Activated naive CD4-positive, alpha-beta T cell treated with anti-CD3 and anti-CD28 coated beads, Interleukin-2, amount 50 U/mL, for 16 hours (primary cell): ENCODE measurements at regions not wholly inside any gene's neighbourhood (a gene's known extent, or its start where the extent isn't known, plus 50 kb on each side); places are given as distances from the start of the nearest gene placed in this dataset.

ENCODE experiments used
- DNase-seq: peaks from one replicate; pipeline ENCODE4 v3.0.0-alpha.2; 2020

- DNase-seq: no peak
Observed at GRCh38 chr4:157840648-157841047, 332.2 kb downstream of the GASK1B start.

GRCh38 chr4:157840034-157840433, 332.8 kb downstream of the GASK1B start:
- no peak for DNase-seq

- no peak for DNase-seq
Observed at GRCh38 chr4:157838366-157838765, 334.5 kb downstream of the GASK1B start.

DNA sequence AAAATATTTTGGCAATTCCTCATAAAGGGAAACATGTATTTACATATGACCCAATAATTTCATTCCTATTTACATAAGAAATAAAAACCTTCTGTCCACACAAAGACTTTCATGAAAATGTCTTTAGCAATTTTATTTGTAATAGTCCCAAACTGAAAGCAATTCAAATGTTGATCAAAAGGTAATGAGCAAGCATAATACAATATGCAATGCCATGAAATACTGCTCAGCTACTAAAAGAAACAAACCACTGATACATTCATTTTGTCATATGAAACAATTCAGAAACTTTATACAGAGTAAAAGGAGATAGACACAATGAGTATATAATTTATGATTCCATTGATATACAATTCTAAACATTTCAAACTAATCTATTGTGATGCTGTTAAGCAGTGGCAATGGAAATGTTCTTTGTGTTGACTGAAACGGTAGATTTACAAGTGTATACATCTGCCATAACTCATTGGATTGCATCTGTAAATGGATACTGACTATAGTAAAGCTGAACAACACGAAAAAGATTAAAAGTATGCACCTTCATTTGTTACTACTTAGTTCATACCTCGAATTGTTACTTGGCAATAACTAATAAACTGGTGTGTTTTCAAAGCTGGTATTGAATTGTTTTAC, 335.6 kb downstream of the GASK1B start:
- no peak for DNase-seq

GRCh38 chr4:157832596-157832995, 340.2 kb downstream of the GASK1B start:
- DNase-seq: no peak

GRCh38 chr4:157824021-157824420, 348.8 kb downstream of the GASK1B start:
- no peak for DNase-seq

DNA sequence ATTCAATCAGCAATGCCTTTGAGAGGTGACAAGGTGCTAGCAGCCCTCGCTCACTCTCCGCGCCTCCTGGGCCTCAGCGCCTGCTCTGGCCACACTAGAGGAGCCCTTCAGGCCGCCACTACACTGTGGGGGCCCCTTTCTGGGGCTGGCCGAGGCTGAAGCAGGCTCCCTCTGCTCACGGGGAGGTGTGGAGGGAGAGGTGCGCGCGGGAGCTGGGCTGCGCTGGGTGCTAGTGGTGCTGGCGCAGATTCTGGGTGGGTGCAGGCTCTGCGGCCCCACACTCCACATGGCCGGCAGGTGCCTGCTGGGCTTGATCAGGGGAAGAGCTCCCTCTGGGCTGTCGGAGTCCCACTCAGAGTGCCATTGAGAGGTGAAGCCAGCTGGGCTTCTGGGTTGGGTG, 351.0 kb downstream of the GASK1B start:
- no peak for DNase-seq

DNA sequence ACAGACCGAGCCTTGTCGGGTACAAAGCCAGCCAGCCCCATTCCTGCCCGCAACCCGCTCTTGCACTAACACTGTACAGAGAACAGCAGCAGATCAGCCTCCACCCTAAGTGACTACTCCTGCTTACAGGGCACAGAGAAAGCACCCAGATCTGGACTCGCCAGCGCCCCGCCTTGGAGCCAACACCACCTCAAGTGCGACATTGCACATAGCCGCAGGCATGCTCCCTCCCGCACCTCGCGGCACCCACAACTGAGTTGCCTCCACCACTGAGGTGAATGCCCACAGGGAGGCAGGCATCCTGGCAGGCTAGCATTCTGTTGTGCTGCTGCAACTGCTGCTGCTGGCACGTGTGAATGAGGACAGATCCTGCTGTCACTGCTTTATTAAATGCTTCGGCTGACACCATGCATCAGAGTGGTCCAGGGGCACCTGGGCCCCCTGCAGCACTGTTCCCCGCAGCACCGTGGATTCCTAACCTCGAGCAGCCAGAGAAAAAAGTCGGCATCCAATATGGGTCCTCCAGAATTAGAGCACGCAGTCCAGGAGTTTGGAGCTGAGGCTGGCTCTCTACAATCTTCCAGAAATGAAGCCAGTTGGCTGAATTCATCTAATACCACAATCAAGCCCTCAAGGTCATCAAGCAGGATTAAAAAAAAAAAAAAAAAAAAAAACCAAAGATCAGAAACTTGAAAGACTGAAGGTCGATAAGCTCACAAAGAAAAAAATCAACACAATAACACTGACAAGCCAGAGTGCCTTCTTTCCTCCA, 352.9 kb downstream of the GASK1B start:
- no peak for DNase-seq

DNA sequence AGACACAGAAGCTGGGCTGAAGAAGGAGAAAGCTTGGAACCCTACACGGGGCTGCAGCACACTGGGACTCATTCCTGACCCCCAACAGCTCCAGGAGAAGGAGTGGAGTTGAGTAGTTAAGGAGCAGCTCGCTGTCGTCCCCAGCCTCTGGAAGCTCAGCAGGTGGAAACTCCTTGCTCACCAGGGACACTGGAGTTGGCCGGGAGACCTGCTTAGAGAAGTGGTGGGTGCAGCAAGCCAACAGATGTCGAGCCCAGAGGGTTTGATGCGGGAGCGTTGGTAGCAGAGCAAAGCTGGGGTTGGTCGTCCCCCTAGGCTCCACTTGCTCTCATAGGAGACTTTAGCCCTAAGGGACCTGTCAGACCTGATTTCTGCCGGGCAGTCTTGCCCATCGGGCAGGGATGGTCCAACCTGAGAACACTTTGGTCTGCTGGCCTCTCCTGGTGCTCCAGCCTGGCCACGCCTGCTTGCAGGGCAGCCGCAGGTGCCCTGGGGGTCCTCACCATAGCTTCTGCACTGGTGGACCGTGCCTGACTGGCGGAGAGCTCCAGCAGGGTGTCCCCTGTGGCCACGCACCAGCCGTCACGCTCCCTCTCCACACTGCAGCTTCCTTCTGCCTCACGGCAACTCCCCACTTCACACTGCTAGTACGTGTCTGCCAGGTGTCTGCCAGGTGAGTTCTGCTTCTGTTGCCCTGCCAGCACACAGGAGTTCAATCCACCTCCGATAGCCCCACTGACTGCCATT, 353.7 kb downstream of the GASK1B start:
- no peak for DNase-seq

- no peak for DNase-seq
Observed at GRCh38 chr4:157810137-157810774, 362.6 kb downstream of the GASK1B start.

DNA sequence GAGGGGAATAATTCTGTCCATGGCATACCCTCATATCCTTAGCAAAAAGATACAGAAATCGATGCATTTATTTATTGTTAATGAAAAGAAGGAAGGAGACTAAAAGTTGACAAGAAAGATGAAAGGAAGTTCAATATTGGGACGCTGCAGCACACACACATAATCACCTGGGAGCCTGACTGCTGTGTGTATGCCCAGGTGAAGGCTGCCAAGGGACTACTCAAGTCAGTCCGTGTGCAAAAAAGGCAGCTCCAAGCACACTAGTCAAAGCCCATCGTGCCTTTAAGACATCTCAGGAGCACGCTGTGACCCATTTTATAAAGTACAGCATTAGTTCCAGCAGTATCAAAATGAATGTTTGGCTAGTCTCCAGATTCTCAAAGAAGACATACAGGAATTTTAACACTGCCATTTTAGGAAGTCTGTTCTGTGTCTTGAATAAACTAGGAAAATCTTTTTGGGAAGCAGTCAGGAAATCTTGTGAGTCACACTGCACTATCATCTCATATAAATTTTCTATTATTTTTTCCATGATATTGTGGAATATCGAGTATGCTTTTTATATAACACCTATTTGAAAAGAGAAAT, 363.9 kb downstream of the GASK1B start:
- DNase-seq: no peak

GRCh38 chr4:157806184-157806583, 366.6 kb downstream of the GASK1B start:
- DNase-seq: no peak

DNA sequence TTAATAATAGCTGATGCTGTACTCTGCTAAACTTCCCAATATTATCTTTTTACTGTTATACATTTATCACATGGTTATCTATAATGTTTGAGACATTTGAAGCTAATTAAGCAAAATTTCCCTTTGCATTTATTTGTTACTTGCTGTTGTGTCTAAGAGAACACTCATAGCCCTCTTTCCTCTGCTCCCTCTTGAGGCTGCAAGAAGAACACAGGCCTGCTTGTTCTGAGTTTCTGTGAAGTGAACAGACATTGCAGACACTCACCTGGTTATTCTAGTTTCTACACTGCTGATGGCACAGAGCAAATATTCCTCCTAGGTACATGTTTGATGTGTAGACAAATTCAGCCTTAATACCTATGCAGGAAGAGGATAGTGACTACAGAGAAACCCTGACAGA, 367.8 kb downstream of the GASK1B start:
- DNase-seq: no peak

DNA sequence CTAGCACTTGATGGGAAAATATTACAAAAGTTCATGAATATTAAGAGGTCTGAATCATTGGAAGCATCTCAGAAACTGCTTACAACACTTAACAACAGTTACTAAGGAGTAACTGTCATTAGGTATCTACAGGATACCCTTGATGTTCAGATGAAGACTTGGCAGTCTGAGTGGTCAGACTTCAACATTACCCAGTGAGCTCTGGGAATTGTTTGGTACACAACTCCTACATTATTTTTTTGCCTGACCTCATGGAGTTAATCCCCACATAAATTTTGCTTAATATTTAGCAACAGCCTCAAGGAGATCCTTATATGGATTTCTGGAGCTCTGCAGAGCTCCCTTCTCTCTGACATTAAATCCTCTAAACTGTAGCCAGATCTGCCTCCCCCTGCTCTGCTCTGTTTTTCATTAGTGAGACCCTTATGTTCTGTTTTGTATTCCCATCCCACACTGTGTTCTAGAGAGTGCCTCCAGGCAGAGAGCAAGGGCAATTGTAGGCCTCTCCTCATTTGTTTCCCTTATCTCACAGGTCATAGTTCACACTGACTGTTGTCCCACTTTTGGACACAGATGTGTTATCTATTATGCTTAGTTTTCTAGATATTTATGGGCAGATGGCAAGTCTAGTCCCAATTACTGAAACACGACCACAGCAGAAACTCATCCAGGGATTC, 368.8 kb downstream of the GASK1B start:
- DNase-seq: no peak

GRCh38 chr4:157803421-157803820, 369.4 kb downstream of the GASK1B start:
- DNase-seq: no peak

- no peak for DNase-seq
Observed at GRCh38 chr4:157795495-157795894, 377.3 kb downstream of the GASK1B start.

GRCh38 chr4:157792716-157793115, 380.1 kb downstream of the GASK1B start:
- DNase-seq: no peak

GRCh38 chr4:157791236-157791635, 381.6 kb downstream of the GASK1B start:
- no peak for DNase-seq

DNA sequence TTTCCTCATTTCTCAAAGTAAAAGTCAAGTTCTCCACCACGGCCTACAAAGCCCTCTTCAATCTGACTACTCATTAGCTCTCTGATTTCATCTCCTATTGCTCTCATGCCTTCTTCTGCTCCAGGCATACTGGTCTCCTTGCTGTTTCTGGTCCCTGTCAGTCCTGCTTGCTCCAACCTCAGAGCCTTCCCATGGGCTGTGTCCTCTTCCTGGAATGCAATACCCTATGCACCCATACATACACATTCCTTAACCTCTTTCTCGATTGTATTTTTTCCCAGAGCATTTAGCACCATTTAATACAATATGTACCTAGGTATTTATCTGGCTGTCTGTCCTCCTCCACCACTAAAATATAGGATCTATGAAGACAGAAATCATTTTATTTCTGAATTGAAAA, 385.2 kb downstream of the GASK1B start:
- DNase-seq: no peak

DNA sequence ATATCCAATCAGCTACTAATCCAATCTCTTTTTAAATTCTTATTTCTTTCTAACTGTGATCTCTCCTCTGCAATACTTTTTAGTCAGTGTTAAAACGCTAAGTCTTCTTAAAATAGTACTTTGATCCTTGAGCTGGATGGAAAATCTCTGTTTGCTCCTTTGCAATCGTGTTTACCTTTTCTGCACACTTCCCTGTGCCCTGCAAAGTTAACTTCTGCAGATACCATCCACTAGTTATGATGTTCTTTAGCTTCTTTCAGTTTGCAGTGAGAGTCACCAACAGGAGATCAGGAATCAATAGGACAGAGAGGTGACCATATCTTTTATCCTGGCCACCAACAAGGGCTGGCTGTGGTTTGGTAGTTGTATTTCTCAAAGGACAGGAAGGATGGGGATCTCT, 391.5 kb downstream of the GASK1B start:
- no peak for DNase-seq

DNA sequence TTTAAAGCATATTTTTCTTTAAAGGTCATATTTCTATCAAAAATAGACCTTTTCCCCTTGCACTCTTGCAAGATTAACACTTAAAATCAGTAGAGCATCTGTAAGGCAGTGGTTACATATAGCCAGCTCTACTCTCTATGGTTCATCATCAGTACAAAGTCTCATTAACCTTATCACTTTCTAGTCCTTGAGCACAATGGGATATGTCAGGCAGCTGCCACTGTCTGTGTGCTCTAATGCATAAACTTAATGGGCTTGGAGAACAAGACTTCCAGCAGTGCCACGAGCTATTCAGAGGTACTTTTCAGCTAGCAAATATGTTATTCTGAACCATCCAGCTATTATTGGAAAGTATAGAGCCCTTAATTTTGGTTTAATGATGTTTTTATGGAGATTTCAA, 393.7 kb downstream of the GASK1B start:
- DNase-seq: no peak

DNA sequence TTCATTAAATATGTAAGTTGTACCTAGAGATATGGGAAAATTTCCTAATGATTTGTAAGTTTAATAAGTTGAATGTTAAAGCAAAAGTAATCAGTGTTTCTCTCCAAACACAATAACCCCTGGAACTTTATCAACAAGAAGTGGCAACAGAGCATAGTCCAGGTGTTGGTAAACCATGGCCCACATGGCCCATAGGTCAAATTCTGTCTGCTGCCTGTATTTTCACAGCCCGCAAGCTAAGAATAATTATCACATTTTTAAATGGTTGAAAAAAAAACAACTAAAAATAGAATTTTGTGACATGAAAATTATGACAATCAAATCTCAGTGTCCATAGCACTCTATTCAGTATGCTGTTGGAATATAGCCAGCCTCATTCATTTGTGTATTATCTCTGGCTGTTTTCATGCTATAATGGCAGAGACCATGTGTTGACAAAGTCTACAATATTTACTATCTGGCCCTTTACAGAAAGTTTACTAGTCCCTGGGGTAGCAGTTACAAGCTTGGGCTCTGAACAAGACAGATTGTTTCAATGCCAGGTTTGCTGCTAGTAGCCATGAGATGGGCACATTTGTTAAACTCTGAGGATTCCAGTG, 395.8 kb downstream of the GASK1B start:
- no peak for DNase-seq
